ENCODE measurements at regions not wholly inside any gene's neighbourhood (a gene's known extent, or its start where the extent isn't known, plus 50 kb on each side); places are given as distances from the start of the nearest gene placed in this dataset.

DNA sequence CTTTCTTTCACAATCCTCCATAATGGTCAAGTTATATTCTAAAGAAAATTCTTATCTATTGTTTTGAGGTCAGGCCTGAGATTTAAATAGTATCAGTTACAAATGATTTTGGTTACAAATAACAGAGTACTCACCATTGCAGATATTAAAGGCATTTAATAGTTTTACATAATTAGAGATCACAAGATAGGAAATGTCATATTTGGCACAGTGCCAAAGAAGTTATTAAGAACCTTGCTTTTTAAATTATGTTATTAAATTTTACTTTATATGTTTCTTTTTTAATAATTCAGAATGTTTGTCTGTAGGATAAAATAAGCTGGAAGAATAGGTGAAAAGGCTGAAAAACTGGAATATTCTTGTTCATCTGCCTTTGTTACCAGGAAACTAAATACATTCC is 1174.7 kb downstream of the PCDH18 start:
- TF ChIP-seq TCF7L2 (IDR thresholded peaks at IDR 0.05; ENCODE audit: low read depth, low read length) = no peak
- TF ChIP-seq, protein P1, sequence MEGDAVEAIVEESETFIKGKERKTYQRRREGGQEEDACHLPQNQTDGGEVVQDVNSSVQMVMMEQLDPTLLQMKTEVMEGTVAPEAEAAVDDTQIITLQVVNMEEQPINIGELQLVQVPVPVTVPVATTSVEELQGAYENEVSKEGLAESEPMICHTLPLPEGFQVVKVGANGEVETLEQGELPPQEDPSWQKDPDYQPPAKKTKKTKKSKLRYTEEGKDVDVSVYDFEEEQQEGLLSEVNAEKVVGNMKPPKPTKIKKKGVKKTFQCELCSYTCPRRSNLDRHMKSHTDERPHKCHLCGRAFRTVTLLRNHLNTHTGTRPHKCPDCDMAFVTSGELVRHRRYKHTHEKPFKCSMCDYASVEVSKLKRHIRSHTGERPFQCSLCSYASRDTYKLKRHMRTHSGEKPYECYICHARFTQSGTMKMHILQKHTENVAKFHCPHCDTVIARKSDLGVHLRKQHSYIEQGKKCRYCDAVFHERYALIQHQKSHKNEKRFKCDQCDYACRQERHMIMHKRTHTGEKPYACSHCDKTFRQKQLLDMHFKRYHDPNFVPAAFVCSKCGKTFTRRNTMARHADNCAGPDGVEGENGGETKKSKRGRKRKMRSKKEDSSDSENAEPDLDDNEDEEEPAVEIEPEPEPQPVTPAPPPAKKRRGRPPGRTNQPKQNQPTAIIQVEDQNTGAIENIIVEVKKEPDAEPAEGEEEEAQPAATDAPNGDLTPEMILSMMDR (IDR thresholded peaks at IDR 0.05) = no peak
- no peak for TF ChIP-seq SIN3A (IDR thresholded peaks at IDR 0.05; ENCODE audit: borderline replicate concordance, insufficient read depth, low read depth, low read length)

All from Panc1 (cell line).